Right cardiac atrium (tissue), 5 donors: ENCODE measurements at regions not wholly inside any gene's neighbourhood (a gene's known extent, or its start where the extent isn't known, plus 50 kb on each side); places are given as distances from the start of the nearest gene placed in this dataset.

Experiments
- ATAC-seq, 2 donors: fragments of 200-7000 bp; cut with Tn5 transposase; one replicate each; pipeline versions ENCODE4 v1.8.0 to v1.9.1; 2020; ENCODE audit warnings: moderate library complexity in 2 of 2, mild to moderate bottlenecking in 1 of 2
- DNase-seq, 3 donors: peaks; one replicate each; pipeline ENCODE4 v3.0.0-alpha.2; 2020
- H3K27ac ChIP-seq: one replicate; pipeline ENCODE4 v1.5.1; 2013; ENCODE audit warnings: mild to moderate bottlenecking, low read length, control low read depth, moderate library complexity
- H3K27me3 ChIP-seq: one replicate; pipeline ENCODE4 v1.6.1; 2013; ENCODE audit not compliant: control insufficient read depth, insufficient read depth
- H3K4me1 ChIP-seq: one replicate; pipeline ENCODE4 v1.6.1; 2013; ENCODE audit warnings: low read length; ENCODE audit not compliant: control insufficient read depth, insufficient read depth
- H3K4me3 ChIP-seq: one replicate; pipeline ENCODE4 v1.5.1; 2013; ENCODE audit warnings: low read length, control low read depth
- H3K9me3 ChIP-seq: one replicate; pipeline ENCODE4 v1.6.1; 2013; ENCODE audit warnings: low read length; ENCODE audit not compliant: control insufficient read depth
- WGBS: extraction: QIAGEN DNeasy Blood & Tissue Kit; methylation state at CpG from one replicate; pipeline ENCODE4 v1.1.7; 2013; 5-methylcytosine and 5-hydroxymethylcytosine counted together
- intact Hi-C, 4 donors: fragments of 100-400 bp; cut with DNase I; formaldehyde crosslinking; loops; one replicate each; pipeline versions ENCODE4 v1.11.0 to v1.14.0; 2022 to 2023
- donor health status: healthy with polysubstance abuse.
- donor health status: DM: no; HTN: yes; CAD: no.
- donor health status: DM: no; HTN: no; CAD: no.
- donor health status: DM: no; HTN: yes; CAD: no; lungs with severe emphysema.
- donor health status: DM: yes; HTN: yes; CAD: no.

GRCh38 chr14:29077916-29078315 is 311.3 kb downstream of the FOXG1 start:
- H3K9me3 ChIP-seq: no peaks in the 10 kb centered on the region
- no peaks in the 10 kb centered on the region for H3K4me1 ChIP-seq
- DNase-seq: no peak
- no peak overlapping the region for H3K4me3 ChIP-seq
- intact Hi-C loops: no loop called here
- WGBS: 84% methylated on average over 2 of the region's 2 CpGs
- H3K27me3 ChIP-seq: no peaks in the 10 kb centered on the region
- H3K27ac ChIP-seq: no peak overlapping the region
- ATAC-seq: no peak

DNA sequence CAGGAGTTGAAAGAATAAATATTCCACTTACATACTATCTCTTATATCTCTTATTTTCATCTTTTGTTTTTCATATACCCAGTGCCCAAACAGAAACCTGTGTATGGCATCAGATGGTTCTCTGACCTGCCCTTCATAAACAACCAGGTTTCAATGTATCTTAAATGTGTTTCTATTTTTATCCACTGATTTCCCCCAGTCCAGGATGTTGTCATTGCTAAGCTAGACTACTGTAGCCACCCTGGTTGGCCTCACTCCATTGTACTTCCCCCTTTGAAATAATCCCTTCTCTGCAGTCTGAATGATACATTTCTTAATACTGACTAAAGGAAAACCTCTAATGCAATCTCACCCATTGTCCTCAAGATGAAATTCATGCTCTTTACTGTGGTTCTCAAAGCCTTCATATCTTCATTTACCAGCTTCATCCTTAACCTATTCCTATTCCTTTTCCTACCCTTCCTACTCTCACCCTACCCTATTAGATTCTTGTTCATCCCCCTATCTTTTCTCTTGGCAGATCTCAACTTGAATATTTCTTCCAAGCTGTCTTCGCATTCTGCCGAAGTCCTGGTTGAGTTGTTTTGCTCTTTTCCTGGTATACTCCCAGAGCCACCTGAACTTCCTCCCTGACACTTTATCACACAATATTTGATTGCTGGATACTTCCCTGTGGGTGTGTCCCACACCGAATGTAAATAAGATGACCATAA is 312.4 kb downstream of the FOXG1 start:
- WGBS: 83% methylated on average over 3 of the region's 3 CpGs
- DNase-seq: no peak

GRCh38 chr14:29085546-29085945 is 319.0 kb downstream of the FOXG1 start:
- WGBS: 27% methylated on average over 3 of the region's 3 CpGs
- Histone ChIP-seq H3K9me3 (no peaks in the 10 kb centered on the region), H3K4me3 (no peak overlapping the region), H3K27me3 (no peaks in the 10 kb centered on the region), H3K27ac (no peak overlapping the region), H3K4me1 (no peaks in the 10 kb centered on the region)
- ATAC-seq (no peak), DNase-seq (no peak)
- intact Hi-C loops: no loop called here

More for the DNA sequence above, 312.4 kb downstream of the FOXG1 start:
- intact Hi-C loops: no loop called here
- no peak for ATAC-seq
- Histone ChIP-seq H3K4me1 (no peaks in the 10 kb centered on the region), H3K9me3 (no peaks in the 10 kb centered on the region), H3K27ac (no peak overlapping the region), H3K27me3 (no peaks in the 10 kb centered on the region), H3K4me3 (no peak overlapping the region)

DNA sequence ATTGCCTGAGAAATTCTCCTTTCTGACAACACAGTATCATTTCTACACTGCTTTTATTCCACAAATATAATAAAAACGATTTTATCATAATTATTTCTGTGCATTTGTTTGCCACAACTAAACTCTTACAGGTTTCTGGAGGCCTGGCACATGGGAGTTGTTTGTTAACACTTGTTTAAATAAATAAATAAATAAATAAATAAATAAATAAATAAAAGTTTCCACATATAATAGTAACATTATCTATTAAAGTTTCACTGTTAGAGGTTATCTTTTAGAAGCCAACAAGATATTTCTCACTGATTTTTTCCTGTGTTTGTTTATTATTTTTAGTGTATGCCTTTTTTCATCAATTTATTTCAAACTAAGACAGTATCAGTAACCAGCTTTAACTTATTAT is 323.3 kb downstream of the FOXG1 start:
- Histone ChIP-seq H3K4me3 (no peak overlapping the region), H3K4me1 (no peaks in the 10 kb centered on the region), H3K27me3 (no peaks in the 10 kb centered on the region), H3K27ac (no peak overlapping the region), H3K9me3 (no peaks in the 10 kb centered on the region)
- ATAC-seq: no peak
- WGBS: 12% methylated on average over 1 of the region's 1 CpG
- intact Hi-C loops: no loop called here
- DNase-seq: no peak

DNA sequence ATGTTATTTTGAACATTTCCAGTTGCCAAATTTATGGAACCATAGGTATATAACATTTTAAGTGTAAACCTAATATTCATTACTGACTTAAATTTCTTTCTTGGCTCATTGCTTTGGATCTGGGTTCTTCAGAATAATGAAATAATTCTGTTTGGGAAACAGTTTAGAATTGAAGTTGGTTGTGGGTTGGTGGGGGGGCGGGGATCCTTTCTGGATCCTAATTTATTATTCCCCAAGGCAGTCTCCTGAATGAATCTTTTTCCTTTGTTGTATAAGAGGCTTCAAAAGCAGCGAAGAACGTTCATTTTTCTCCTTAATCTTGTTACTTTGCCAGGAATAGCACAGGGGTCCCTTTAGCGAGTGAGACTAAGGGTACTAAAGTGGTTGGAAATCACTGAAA is 325.5 kb downstream of the FOXG1 start:
- Histone ChIP-seq H3K27ac (no peak overlapping the region), H3K4me3 (no peak overlapping the region), H3K4me1 (no peaks in the 10 kb centered on the region), H3K27me3 (no peaks in the 10 kb centered on the region), H3K9me3 (no peaks in the 10 kb centered on the region)
- intact Hi-C loops: no loop called here
- no peak for DNase-seq
- 67% methylated on average over 4 of the region's 4 CpGs for WGBS
- no peak for ATAC-seq

DNA sequence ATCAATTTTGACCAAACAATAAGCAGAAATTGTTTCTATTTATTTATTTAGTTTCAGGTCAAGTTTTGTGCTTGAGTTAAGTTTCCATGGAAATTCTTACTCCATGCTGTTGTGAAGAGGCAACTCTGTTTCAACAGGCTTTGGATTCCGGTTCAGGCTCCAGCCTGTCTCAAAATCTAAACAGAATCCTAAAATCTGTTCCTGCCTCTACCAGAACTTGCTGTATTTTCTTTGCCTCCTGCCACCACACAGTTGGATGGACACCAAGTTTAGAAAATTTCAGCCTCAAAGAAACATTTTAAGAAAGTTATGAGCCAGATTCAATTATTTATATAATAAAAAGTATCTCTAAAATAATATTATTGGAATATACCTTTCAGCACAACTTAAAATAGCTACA is 330.9 kb downstream of the FOXG1 start:
- intact Hi-C loops: no loop called here
- WGBS: 78% methylated on average over 1 of the region's 1 CpG
- H3K27me3 ChIP-seq: no peaks in the 10 kb centered on the region
- no peaks in the 10 kb centered on the region for H3K9me3 ChIP-seq
- ATAC-seq: no peak
- no peaks in the 10 kb centered on the region for H3K4me1 ChIP-seq
- H3K27ac ChIP-seq: no peak overlapping the region
- DNase-seq: no peak
- no peak overlapping the region for H3K4me3 ChIP-seq

DNA sequence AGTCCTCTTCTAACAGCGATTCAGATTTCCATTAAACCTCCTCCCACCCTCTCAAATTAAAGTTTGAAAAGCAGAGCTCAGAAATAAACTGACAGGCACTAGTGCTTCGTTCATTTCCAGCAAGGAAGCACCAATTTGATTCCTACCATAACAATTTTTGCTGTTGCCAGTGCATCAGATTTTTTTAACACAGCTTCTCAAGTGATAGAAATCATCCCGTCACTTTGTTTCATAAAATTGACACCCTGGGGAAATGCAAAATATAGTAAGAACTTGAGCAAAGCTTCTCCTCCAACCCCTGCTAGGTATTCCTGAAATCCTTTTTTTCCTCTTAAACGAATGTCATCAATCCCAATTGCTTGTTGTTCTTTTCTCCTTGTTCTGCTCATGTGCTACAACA is 332.1 kb downstream of the FOXG1 start:
- intact Hi-C loops: no loop called here
- no peaks in the 10 kb centered on the region for H3K27me3 ChIP-seq
- no peaks in the 10 kb centered on the region for H3K9me3 ChIP-seq
- ATAC-seq: no peak
- H3K27ac ChIP-seq: no peak overlapping the region
- no peak overlapping the region for H3K4me3 ChIP-seq
- DNase-seq: no peak
- WGBS: 53% methylated on average over 4 of the region's 4 CpGs
- H3K4me1 ChIP-seq: no peaks in the 10 kb centered on the region

GRCh38 chr14:29102266-29102665 is 335.7 kb downstream of the FOXG1 start:
- DNase-seq (no peak), ATAC-seq (no peak)
- Histone ChIP-seq H3K27me3 (no peaks in the 10 kb centered on the region), H3K9me3 (no peaks in the 10 kb centered on the region), H3K27ac (no peak overlapping the region), H3K4me1 (no peaks in the 10 kb centered on the region), H3K4me3 (no peak overlapping the region)
- intact Hi-C loops: no loop called here
- 84% methylated on average over 7 of the region's 7 CpGs for WGBS

- ATAC-seq (no peak), DNase-seq (no peak)
- Histone ChIP-seq H3K27me3 (no peaks in the 10 kb centered on the region), H3K4me3 (no peak overlapping the region), H3K27ac (no peak overlapping the region), H3K4me1 (no peaks in the 10 kb centered on the region), H3K9me3 (no peaks in the 10 kb centered on the region)
- intact Hi-C loops: no loop called here
- WGBS: 78% methylated on average over 2 of the region's 2 CpGs
Measured at GRCh38 chr14:29102996-29103395, 336.4 kb downstream of the FOXG1 start.

DNA sequence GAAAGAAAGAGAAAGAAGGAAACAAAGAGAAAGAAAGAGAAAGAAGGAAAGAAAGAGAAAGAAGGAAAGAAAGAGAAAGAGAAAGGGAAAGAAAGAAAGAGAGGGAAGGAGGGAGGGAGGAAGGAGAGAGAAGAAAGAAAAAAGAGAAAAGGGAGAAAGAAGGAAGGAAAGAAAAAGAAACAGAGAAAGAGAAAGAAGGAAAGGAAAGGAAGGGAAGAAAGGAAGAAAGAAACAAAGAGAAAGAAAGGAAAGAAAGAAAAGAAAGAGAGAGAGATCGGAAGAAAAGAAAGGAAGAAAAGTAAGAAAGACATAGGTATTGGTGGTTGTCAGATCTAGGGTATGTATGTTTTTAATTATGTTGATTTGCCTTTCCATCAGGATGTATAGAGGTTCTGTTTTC is 342.3 kb downstream of the FOXG1 start:
- DNase-seq (no peak), ATAC-seq (no peak)
- Histone ChIP-seq H3K4me3 (no peak overlapping the region), H3K4me1 (no peaks in the 10 kb centered on the region), H3K27me3 (no peaks in the 10 kb centered on the region), H3K27ac (no peak overlapping the region), H3K9me3 (no peaks in the 10 kb centered on the region)
- WGBS: 82% methylated on average over 1 of the region's 1 CpG
- intact Hi-C loops: no loop called here

DNA sequence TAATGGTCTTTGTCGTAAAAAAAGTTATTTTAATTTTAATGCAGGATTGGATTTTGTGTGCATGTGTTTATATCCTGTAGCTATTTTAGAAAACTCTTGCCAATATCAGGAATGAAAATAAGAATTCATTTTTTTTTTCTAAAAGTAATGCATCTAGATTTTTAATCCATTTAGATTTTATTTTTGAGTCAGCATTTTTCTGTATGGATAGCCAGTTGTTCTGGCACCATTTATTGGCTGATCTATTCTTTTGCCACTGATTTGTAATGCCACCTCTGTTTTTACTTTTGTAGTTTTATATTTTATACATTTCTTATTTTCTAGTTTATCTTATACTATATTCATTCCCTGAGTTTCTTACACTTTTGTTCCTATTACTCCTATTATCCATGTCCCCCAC is 343.0 kb downstream of the FOXG1 start:
- H3K4me1 ChIP-seq: no peaks in the 10 kb centered on the region
- 80% methylated on average over 1 of the region's 1 CpG for WGBS
- ATAC-seq: no peak
- intact Hi-C loops: no loop called here
- H3K27me3 ChIP-seq: no peaks in the 10 kb centered on the region
- H3K9me3 ChIP-seq: no peaks in the 10 kb centered on the region
- H3K4me3 ChIP-seq: no peak overlapping the region
- no peak for DNase-seq
- H3K27ac ChIP-seq: no peak overlapping the region

DNA sequence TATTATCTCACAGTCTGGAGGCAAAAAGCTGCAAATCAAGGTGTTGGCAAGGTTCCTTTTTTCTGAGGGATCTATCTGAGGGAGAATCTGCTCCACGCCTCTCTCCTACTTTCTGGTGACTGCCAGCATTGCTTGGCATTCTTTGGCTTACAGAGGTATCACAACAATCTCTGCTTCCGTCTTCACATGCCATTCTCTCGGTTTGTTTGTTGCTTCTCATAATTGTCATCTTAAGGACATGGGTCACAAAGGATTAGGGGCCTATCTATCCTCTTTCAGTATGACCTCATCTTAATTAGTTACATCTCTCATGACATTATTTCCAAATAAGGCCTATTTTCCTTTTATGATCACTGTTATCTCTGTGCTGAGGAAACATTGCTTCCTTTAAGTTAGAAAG is 345.0 kb downstream of the FOXG1 start:
- Histone ChIP-seq H3K27ac (no peak overlapping the region), H3K9me3 (no peaks in the 10 kb centered on the region), H3K4me1 (no peaks in the 10 kb centered on the region), H3K4me3 (no peak overlapping the region), H3K27me3 (no peaks in the 10 kb centered on the region)
- no peak for ATAC-seq
- 45% methylated on average over 3 of the region's 3 CpGs for WGBS
- no peak for DNase-seq
- intact Hi-C loops: no loop called here
